ENCODE measurements at regions not wholly inside any gene's neighbourhood (a gene's known extent, or its start where the extent isn't known, plus 50 kb on each side); places are given as distances from the start of the nearest gene placed in this dataset.
"Not testable (repeated sequence)": the region's sequence is repeated elsewhere in the genome, so short reads cannot be mapped to it uniquely, and the experiment has no call there.

GRCh38 chr3:153370680-153371079, 208.7 kb downstream of the RAP2B start:
- no peak for DNase-seq (ENCODE audit: low read depth in 2 of 2)

GRCh38 chr3:153372326-153372725, 210.3 kb downstream of the RAP2B start:
- no peak for DNase-seq (ENCODE audit: low read depth in 2 of 2)

GRCh38 chr3:153373606-153374005, 211.6 kb downstream of the RAP2B start:
- no peak for DNase-seq (ENCODE audit: low read depth in 2 of 2)

GRCh38 chr3:153378366-153378765, 216.3 kb downstream of the RAP2B start:
- DNase-seq (ENCODE audit: low read depth in 2 of 2): not testable (repeated sequence)

GRCh38 chr3:153379516-153379915, 217.5 kb downstream of the RAP2B start:
- DNase-seq (ENCODE audit: low read depth in 2 of 2): no peak

GRCh38 chr3:153385343-153385742, 223.3 kb downstream of the RAP2B start:
- DNase-seq (ENCODE audit: low read depth in 2 of 2): no peak

- DNase-seq (ENCODE audit: low read depth in 2 of 2): no peak
Measured at GRCh38 chr3:153392363-153392762, 230.3 kb downstream of the RAP2B start.

- no peak for DNase-seq (ENCODE audit: low read depth in 2 of 2)
Measured at GRCh38 chr3:153394017-153394416, 232.0 kb downstream of the RAP2B start.

GRCh38 chr3:153396581-153396980, 234.6 kb downstream of the RAP2B start:
- DNase-seq (ENCODE audit: low read depth in 2 of 2): no peak

GRCh38 chr3:153397794-153398193, 235.8 kb downstream of the RAP2B start:
- no peak for DNase-seq (ENCODE audit: low read depth in 2 of 2)

- DNase-seq (ENCODE audit: low read depth in 2 of 2): no peak
Measured at GRCh38 chr3:153399636-153400035, 237.6 kb downstream of the RAP2B start.

GRCh38 chr3:153400641-153401040, 238.6 kb downstream of the RAP2B start:
- no peak for DNase-seq (ENCODE audit: low read depth in 2 of 2)

GRCh38 chr3:153404157-153404556, 242.1 kb downstream of the RAP2B start:
- no peak for DNase-seq (ENCODE audit: low read depth in 2 of 2)

GRCh38 chr3:153405320-153405719, 243.3 kb downstream of the RAP2B start:
- not testable (repeated sequence) for DNase-seq (ENCODE audit: low read depth in 2 of 2)

- DNase-seq (ENCODE audit: low read depth in 2 of 2): no peak
Measured at GRCh38 chr3:153410517-153410916, 248.5 kb downstream of the RAP2B start.

- no peak for DNase-seq (ENCODE audit: low read depth in 2 of 2)
Measured at GRCh38 chr3:153414982-153415381, 253.0 kb downstream of the RAP2B start.

- DNase-seq (ENCODE audit: low read depth in 2 of 2): no peak
Measured at GRCh38 chr3:153422314-153422713, 260.3 kb downstream of the RAP2B start.

GRCh38 chr3:153423820-153424219, 261.8 kb downstream of the RAP2B start:
- not testable (repeated sequence) for DNase-seq (ENCODE audit: low read depth in 2 of 2)

- DNase-seq (ENCODE audit: low read depth in 2 of 2): no peak
Measured at GRCh38 chr3:153426344-153426743, 264.3 kb downstream of the RAP2B start.

GRCh38 chr3:153426803-153427202, 264.8 kb downstream of the RAP2B start:
- no peak for DNase-seq (ENCODE audit: low read depth in 2 of 2)

- DNase-seq (ENCODE audit: low read depth in 2 of 2): no peak
Measured at GRCh38 chr3:153429821-153430220, 267.8 kb downstream of the RAP2B start.

GRCh38 chr3:153431076-153431475, 269.1 kb downstream of the RAP2B start:
- DNase-seq (ENCODE audit: low read depth in 2 of 2): no peak

GRCh38 chr3:153437666-153438065, 275.6 kb downstream of the RAP2B start:
- DNase-seq (ENCODE audit: low read depth in 2 of 2): no peak

GRCh38 chr3:153438271-153438670, 276.2 kb downstream of the RAP2B start:
- no peak for DNase-seq (ENCODE audit: low read depth in 2 of 2)

GRCh38 chr3:153439780-153440179, 277.8 kb downstream of the RAP2B start:
- no peak for DNase-seq (ENCODE audit: low read depth in 2 of 2)
